Activated CD8-positive, alpha-beta memory T cell treated with anti-CD3 and anti-CD28 coated beads for 4 hours (primary cell): ENCODE measurements at regions not wholly inside any gene's neighbourhood (a gene's known extent, or its start where the extent isn't known, plus 50 kb on each side); places are given as distances from the start of the nearest gene placed in this dataset.

Source experiments
- DNase-seq, 2 donors: peaks; one replicate each; pipeline ENCODE4 v3.0.0-alpha.2; 2020; ENCODE audit warnings: low read depth in 2 of 2

DNA sequence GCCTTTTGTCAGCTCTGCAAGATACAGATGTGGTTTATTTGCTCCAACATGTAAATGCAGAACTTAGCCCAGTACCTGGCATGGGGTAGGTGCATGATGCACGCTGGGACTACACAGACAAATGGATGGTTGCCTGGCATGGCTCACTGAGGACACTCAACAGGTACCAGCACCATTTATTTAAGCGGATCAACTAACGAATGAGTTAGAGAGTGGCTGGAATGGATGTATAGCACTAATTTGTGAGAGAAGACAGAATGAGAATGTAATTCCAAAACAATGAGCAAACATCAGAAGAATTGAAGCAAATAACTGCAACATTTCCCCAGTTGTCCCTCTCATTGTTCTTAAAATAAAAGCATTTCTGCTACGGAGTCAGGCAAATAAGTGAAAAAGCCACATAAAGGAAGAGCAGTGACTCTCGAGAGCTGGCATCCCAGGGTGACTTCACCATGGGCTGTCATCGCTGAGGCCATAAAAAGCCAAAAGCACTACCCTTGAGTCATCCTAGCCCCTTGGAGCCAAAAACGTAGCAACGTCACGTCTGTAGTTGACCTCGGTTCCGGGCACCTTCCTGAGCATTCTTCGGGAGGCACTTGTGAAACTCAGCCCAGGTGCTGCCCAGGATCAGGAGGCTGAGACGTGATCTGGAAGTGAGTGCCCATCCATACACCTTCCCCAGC lies 290.3 kb downstream of the NSG2 start:
- DNase-seq: no peak

- DNase-seq: no peak
These were observed 291.0 kb downstream of the NSG2 start for GRCh38 chr5:174336479-174336878.

DNA sequence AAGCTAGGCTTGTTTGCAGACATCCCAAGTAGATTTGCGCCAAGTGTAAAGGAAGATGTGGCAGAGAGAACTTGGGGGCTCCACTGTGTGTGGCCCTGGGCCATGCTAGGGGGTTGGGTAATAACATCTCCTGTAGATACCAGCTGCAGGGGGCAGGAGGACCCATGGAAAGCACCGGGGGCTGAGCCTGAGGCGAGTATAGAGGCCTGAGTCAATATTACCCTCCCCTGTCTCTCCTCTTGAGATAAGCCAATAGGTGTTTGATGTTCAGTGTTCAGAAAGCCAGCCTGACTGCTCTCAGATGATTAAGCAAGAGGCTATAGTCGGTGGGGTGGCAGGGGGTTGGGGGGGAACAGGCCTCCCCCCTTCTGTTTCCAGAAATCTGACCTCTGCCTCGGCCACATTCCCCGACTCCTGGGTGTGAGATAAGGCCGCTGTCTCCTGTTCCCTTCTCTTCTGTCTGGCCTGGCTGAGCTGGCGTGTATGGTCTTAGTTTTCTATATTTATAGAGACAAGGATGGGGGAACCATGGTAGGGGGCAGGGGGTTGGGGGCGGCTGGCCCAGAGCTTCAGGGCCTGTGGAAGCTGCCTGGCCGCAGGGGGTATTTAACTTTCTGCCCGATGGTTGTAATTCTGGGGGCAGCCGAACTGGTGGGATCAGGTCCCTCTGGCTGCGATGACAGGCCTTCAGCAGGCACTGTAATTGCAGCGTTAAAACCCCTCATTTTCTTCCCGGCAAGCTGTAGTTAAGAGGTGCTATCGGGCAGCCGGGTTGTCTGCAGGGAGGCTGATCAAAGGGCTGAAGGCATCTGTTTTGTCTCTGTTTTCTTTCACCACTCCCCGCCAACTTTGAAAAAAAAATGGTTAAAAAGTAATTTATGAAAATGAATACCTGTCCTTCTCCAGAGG lies 292.0 kb downstream of the NSG2 start:
- no peak for DNase-seq

DNA sequence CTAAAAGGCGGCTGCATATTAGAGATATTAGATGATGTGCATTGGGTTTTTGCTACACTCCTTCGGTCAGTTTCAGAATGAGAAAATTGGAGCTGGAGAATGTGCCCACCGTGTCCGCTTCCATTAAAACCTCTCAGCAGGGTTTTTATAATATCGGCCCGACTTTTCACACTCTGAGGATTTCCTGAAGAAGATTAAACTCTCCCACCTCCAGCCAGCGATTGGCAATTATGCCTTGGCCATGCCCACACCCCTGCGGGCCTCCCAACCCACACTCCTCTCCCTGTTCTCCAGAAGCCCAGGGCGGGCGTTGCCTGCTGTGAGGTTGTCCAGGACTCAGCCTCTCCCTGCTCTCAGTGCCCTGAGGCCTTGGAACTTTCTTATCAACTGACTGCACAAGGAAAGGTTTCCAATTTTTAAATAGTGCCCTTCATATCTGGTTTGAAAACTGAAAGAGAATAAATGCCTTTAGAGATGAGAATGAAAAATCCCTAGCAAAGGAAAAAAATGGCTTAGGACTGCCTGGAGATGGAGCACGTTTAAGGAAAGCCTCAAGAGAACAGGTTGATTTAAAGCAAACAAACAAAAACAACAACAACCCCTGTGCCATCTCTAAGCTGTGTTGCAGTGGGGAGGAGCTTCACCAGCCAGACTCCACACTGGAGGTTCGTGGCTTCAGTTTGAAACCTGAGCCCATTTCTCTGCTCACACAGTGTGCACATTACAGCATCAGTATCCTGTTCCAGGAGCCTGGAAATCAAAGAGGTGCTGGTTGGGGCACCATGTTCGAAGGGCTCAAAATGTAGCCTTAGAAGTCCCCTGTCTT lies 292.9 kb downstream of the NSG2 start:
- DNase-seq: no peak

- no peak for DNase-seq
These were observed 293.6 kb downstream of the NSG2 start for GRCh38 chr5:174339130-174339529.

- no peak for DNase-seq
These were observed 294.7 kb downstream of the NSG2 start for GRCh38 chr5:174340226-174340625.

DNA sequence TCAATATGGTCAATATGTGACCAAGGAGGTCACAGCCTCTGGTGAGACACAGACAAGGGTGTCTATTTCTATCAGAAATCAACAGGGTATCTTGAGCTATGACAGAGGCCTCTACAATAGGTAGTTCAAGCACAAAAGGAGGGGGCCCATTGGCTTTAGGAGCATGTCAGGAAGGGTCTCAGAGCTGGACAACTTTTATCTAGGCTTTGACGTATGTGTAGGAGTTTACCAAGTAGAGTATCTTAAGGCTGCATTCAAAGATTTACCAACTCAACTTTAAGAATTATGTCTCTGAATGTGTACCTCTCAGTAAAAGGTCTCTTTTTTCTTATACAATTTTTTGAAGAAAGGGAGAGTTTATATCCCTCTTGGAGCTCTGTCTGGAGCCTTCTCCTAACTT lies 297.2 kb downstream of the NSG2 start:
- no peak for DNase-seq

GRCh38 chr5:174343826-174344225 lies 298.3 kb downstream of the NSG2 start:
- DNase-seq: no peak

DNA sequence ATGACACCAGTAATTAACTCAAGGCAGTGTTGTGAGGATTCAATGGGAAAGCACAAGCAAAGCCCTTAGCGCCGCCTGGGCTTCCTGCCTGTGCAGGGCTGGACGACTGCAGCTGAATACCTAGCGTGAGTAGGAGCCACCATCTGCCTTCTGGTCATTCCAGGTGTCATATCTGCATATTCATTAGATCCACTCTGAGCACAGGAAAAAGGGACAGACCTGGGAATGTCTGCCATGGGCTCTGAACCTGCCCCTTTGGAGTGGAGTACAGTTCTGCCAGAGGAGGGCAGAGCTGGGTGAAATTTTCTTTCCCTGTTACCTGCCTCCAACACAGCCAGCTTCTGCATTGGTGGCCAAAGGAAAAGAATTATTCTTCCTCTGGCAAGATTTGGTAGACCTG lies 298.8 kb downstream of the NSG2 start:
- DNase-seq: no peak

DNA sequence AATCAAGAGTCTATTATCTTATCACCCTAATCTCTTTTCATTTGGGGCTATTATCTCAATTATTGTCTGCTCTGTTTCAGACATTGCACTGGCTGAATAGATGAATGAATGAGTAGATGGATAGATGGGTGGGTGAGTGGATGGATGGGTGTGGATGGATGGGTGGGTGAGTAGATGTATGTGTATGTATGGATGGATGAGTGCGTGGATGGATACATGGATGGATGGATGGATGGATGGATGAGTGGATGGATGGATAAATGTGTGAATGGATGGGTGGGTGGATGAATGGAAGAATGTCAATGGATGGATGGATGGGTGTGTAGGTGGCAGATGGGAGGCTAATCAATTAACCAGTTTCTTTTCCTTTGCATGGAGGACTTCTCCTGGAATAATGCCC lies 301.7 kb downstream of the NSG2 start:
- DNase-seq: no peak

DNA sequence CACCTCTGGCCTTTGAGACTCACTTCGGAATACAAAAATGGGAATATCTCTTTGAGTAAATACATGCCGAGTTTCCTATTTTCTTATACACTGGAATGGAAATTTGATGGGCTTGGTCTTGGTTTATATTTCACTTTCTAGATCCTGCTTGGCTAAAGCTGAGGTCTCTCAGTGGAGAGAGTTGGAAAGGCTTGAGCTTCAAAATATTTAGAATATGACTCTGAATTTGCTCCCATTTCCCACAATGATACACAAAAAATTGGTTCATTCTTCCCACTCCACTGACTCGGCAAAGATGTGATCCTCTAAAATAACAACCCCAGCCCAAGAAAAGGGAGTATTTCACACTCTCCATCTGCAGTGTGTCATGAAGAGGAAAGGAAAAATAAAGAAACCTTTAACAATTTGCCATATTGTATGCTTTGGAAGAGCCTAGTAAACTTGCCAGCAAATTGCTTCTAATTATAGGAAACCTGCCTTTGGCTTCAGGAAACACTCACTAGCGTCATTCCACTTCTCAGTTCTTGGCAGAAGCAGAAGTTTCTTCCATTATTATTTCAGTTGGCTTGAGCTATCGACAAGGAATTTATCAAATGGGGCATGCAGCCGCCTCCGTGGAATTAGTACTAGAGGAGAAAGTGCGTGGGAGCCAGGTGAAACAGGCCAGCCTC lies 302.9 kb downstream of the NSG2 start:
- no peak for DNase-seq

DNA sequence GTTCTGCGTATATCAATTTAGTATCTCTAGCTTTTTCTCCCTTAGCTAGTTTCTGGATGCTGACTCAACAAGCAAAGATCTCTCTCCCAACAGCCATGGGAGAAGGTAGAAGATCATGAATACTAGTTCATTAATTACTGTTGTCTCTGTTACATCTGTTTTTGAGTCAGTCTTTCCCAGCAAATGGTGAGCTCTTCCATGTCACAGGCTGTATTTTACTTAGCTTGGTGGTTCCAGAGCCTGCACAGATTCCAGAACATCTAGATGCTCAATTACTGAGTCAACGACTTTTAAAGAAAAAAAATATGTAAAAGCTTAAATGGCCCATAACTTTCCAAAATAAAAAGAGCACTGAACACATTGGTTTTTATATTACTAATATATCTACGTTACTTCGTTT lies 307.2 kb downstream of the NSG2 start:
- DNase-seq: no peak

- no peak for DNase-seq
These were observed 309.1 kb downstream of the NSG2 start for GRCh38 chr5:174354571-174354970.

- DNase-seq: no peak
These were observed 309.7 kb downstream of the NSG2 start for GRCh38 chr5:174355208-174355612.

DNA sequence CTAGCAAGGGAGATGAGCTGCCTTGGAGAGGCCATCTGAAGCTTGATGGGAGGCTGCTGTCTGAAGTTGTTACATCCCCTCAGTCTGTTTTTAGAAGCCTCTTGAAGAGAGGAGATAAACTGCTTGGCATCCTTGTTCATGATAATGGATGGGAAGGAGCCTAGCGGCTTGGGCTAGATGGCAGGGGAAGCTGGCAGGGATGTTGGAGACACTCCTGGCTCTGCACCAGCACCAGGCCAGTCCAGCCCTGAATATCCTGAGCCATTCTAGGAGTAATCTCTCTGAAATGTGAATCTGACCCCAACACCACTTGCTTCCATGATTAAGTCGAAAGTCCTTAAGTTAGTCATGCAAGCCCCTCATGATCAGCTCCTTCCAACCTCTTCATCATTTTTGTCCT lies 310.5 kb downstream of the NSG2 start:
- no peak for DNase-seq

- no peak for DNase-seq
These were observed 311.0 kb downstream of the NSG2 start for GRCh38 chr5:174356536-174356935.

DNA sequence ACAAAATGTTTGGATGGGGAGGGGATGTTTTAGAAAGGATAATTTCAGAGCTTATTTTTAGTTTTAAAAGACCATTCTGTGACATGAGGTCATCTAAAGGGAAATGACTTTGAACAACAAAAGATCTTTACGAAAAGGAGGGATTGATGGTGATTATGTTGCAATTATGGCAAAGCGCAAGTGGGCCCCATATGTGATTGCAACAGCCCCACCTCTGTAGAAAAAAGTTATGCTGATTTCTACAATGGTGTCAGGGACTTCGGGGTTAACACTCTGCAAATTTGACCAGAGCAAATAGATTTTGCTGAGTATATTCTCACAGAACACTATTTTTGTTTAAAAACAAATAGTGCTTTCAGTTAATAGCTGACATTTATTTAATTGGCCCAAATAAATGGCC lies 312.8 kb downstream of the NSG2 start:
- no peak for DNase-seq

DNA sequence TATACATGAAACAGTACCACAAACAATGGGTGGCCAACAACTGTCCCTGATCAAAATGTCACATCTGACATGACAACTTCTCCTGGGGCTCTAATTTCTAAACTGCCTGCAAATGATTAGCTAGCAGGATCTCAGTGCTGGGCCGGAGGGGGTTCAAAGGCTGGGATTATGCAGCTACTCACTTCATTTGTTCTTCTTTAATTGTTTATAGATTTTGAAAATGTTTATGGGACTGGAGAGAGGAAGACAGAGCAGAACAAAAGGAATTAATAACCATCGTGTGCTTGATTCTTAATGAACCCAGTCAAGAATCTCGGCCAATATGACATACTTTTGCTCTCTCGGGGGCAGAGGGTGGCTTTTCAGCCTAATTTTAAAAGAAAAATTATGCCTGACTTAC lies 313.6 kb downstream of the NSG2 start:
- no peak for DNase-seq

- no peak for DNase-seq
These were observed 317.0 kb downstream of the NSG2 start for GRCh38 chr5:174362514-174362913.

DNA sequence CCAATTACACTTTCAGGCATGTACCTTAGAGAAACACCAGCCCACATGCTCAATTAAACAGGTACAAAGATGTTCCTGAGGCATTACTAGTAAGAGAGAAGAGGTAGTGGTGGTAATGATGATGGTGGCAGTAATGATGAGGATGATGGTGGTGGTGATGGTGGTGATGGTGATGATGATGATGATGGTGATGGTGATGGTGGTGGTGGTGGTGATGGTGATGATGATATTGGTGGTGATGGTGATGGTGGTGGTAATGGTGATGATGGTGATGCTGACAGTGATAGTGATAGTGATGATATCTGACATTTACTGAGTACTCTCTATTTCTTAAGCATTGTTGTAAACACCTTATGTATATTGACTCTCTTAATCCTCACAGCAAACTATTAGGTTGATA lies 318.4 kb downstream of the NSG2 start:
- no peak for DNase-seq

DNA sequence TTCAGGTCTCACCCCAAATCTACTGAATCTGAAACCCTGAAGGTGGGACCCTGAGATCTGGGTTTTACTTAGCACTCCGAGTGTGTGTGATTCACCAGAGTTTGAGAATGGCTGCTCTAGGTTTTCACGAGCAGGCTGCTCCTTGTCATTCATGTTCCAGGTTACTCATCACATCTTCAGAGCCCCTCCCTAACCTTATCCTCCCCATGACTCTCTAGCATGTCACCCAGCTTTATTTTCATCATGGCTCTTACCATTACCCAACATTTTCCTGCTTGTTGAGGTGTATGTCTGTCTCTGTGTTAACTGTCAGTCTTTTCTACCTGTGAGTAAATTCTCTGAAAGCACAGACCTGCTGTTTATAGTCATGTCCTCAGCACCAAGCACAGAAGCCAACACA lies 319.2 kb downstream of the NSG2 start:
- no peak for DNase-seq

- DNase-seq: no peak
These were observed 326.1 kb downstream of the NSG2 start for GRCh38 chr5:174371600-174372094.
